NCI-H446 (cell line): ENCODE measurements at regions not wholly inside any gene's neighbourhood (a gene's known extent, or its start where the extent isn't known, plus 50 kb on each side); places are given as distances from the start of the nearest gene placed in this dataset.
A peak's percentile ranks its signal among the peaks of the same experiment; 100 is the strongest.

Source experiments
- DNase-seq, 2 experiments: peaks; one replicate each; lab custom pipeline; 2025; lab: John Stamatoyannopoulos, UW

GRCh38 chr2:199025146-199025545 is 432.6 kb downstream of the SATB2 start:
- DNase-seq = no peak

- no peak for DNase-seq
Measured at GRCh38 chr2:199024224-199024623, 433.5 kb downstream of the SATB2 start.

- peak in 1 of 2 experiments; percentile 1 for DNase-seq
Measured at GRCh38 chr2:199019898-199020507, 437.7 kb downstream of the SATB2 start.

- DNase-seq = no peak
Measured at GRCh38 chr2:199018826-199019225, 438.9 kb downstream of the SATB2 start.

- DNase-seq = no peak
Measured at GRCh38 chr2:199015072-199015471, 442.7 kb downstream of the SATB2 start.

GRCh38 chr2:199014226-199014625 is 443.5 kb downstream of the SATB2 start:
- no peak for DNase-seq

- no peak for DNase-seq
Measured at GRCh38 chr2:199011908-199012307, 445.8 kb downstream of the SATB2 start.

GRCh38 chr2:198994678-198995077 is 463.1 kb downstream of the SATB2 start:
- DNase-seq = no peak

GRCh38 chr2:198991431-198991830 is 466.3 kb downstream of the SATB2 start:
- DNase-seq = no peak

- DNase-seq = no peak
Measured at GRCh38 chr2:198975779-198976178, 482.0 kb downstream of the SATB2 start.

- DNase-seq = no peak
Measured at GRCh38 chr2:198973785-198974184, 484.0 kb downstream of the SATB2 start.

- DNase-seq = no peak
Measured at GRCh38 chr2:198973181-198973580, 484.6 kb downstream of the SATB2 start.

- DNase-seq = no peak
Measured at GRCh38 chr2:198968545-198968944, 489.2 kb downstream of the SATB2 start.

- DNase-seq = no peak
Measured at GRCh38 chr2:198966269-198966668, 491.5 kb downstream of the SATB2 start.

- no peak for DNase-seq
Measured at GRCh38 chr2:198961547-198961946, 496.2 kb downstream of the SATB2 start.

GRCh38 chr2:198957181-198957580 is 500.6 kb downstream of the SATB2 start:
- no peak for DNase-seq

GRCh38 chr2:198953328-198953727 is 504.4 kb downstream of the SATB2 start:
- no peak for DNase-seq

- no peak for DNase-seq
Measured at GRCh38 chr2:198950803-198951202, 506.9 kb downstream of the SATB2 start.

- DNase-seq = no peak
Measured at GRCh38 chr2:198945496-198945895, 512.2 kb downstream of the SATB2 start.

- no peak for DNase-seq
Measured at GRCh38 chr2:198930170-198930569, 527.6 kb downstream of the SATB2 start.

- DNase-seq = no peak
Measured at GRCh38 chr2:198928026-198928425, 529.7 kb downstream of the SATB2 start.

GRCh38 chr2:198917926-198918720 is 539.6 kb downstream of the SATB2 start:
- DNase-seq = no peak

GRCh38 chr2:198917275-198917674 is 540.5 kb downstream of the SATB2 start:
- no peak for DNase-seq
